OCI-LY1 (cell line): ENCODE measurements at regions not wholly inside any gene's neighbourhood (a gene's known extent, or its start where the extent isn't known, plus 50 kb on each side); places are given as distances from the start of the nearest gene placed in this dataset.

Experiments
- EZH2 ChIP-seq: fragments of 200-600 bp; sonication (generic), shearing (Covaris generic); IDR thresholded peaks from 2 replicates; pipeline ENCODE4 v1.8.0; 2017; ENCODE audit warnings: borderline replicate concordance, mixed run types, mild to moderate bottlenecking, antibody characterized with exemption, low read length, moderate library complexity, mixed read lengths
- TF ChIP-seq, protein P1 (sequence below): fragments of 200-600 bp; sonication (generic), shearing (Covaris generic); IDR thresholded peaks from 2 replicates; pipeline ENCODE4 v1.5.1; 2017; ENCODE audit warnings: mild to moderate bottlenecking, antibody characterized with exemption, low read length, moderate library complexity, mixed read lengths

DNA sequence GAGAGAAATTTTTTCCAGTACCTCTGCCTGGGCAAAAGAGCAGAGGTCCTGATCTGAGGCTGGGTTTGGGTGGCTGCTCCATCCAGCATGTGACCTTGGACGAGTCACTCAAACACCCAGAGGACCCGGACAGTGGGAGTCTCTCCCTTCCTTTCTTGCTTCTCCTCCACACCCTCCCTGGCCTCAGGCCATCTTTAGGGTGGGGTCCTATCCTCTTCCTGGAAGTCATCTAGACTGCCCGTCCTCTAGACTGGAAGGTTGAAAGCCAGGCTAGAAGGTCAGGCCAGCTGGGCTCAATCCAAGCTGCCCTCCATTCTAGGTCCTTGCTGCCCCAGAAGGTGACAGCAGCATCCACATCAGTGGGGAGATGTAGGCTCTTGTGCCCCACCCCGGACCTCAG lies 599.5 kb downstream of the MATN1 start:
- TF ChIP-seq, protein P1, sequence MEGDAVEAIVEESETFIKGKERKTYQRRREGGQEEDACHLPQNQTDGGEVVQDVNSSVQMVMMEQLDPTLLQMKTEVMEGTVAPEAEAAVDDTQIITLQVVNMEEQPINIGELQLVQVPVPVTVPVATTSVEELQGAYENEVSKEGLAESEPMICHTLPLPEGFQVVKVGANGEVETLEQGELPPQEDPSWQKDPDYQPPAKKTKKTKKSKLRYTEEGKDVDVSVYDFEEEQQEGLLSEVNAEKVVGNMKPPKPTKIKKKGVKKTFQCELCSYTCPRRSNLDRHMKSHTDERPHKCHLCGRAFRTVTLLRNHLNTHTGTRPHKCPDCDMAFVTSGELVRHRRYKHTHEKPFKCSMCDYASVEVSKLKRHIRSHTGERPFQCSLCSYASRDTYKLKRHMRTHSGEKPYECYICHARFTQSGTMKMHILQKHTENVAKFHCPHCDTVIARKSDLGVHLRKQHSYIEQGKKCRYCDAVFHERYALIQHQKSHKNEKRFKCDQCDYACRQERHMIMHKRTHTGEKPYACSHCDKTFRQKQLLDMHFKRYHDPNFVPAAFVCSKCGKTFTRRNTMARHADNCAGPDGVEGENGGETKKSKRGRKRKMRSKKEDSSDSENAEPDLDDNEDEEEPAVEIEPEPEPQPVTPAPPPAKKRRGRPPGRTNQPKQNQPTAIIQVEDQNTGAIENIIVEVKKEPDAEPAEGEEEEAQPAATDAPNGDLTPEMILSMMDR: no peak
- TF ChIP-seq EZH2: no peak
